ENCODE measurements at regions not wholly inside any gene's neighbourhood (a gene's known extent, or its start where the extent isn't known, plus 50 kb on each side); places are given as distances from the start of the nearest gene placed in this dataset.

- no peak for TF ChIP-seq CTCF (IDR thresholded peaks at IDR 0.05)
- no peak for TF ChIP-seq ESRRA (CRISPR knock-in tag; IDR thresholded peaks at IDR 0.05; ENCODE audit: borderline replicate concordance)
- TF ChIP-seq IRF1 (CRISPR knock-in tag; IDR thresholded peaks at IDR 0.05): no peak
- no peak for TF ChIP-seq ZNF532 (CRISPR knock-in tag; IDR thresholded peaks at IDR 0.05; ENCODE audit: borderline replicate concordance)
- no peak for TF ChIP-seq ZNF121 (CRISPR knock-in tag; IDR thresholded peaks at IDR 0.05)
- no peak for TF ChIP-seq NR3C1 (CRISPR knock-in tag; conservative IDR thresholded peaks at IDR 0.05; ENCODE audit: low read depth)
- TF ChIP-seq JUN (CRISPR knock-in tag; IDR thresholded peaks at IDR 0.05): no peak
- no peak for TF ChIP-seq ZNF138 (CRISPR knock-in tag; conservative IDR thresholded peaks at IDR 0.05)
- TF ChIP-seq ATF1 (CRISPR knock-in tag; IDR thresholded peaks at IDR 0.05): no peak
- no peak for TF ChIP-seq IRF2 (CRISPR knock-in tag; IDR thresholded peaks at IDR 0.05; ENCODE audit: borderline replicate concordance, low read depth)
- no peak for TF ChIP-seq SP1 (CRISPR knock-in tag; conservative IDR thresholded peaks at IDR 0.05)
- no peak for TF ChIP-seq USF2 (CRISPR knock-in tag; IDR thresholded peaks at IDR 0.05)
- no peak for TF ChIP-seq PRRX2 (CRISPR knock-in tag; IDR thresholded peaks at IDR 0.05)
Observed at GRCh38 chr6:133806382-133807140, 82.4 kb upstream of the TCF21 start.
